K562 (cell line): ENCODE measurements at regions not wholly inside any gene's neighbourhood (a gene's known extent, or its start where the extent isn't known, plus 50 kb on each side); places are given as distances from the start of the nearest gene placed in this dataset.

Experiments used
- ATAC-seq: fragments of 200-7000 bp; cut with Tn5 transposase; 3 replicates; pipeline ENCODE4 v1.9.1; 2020; ENCODE audit warnings: moderate library complexity
- BruUV-seq: library from RNA; stranded (reverse); fragments of 400-500 nt; replicated peaks from 2 replicates; lab custom pipeline; 2021; lab: Mats Ljungman, UMichigan
- CTCF ChIA-PET: fragments of 300-600 bp; formaldehyde crosslinking; extraction: SDS; loops from one replicate; lab custom pipeline; 2021; ENCODE audit warnings: low intra/inter-chr PET ratio; lab: Yijun Ruan, JAX
- POLR2A ChIA-PET: fragments of 300-600, 350-650 bp; sonication (Branson Sonifier 250); formaldehyde crosslinking; extraction: SDS; loops from one replicate; lab custom pipeline; 2021; ENCODE audit warnings: antibody characterized with exemption, inconsistent platforms; lab: Yijun Ruan, JAX
- DNase-seq, 4 experiments: peaks; one replicate each; pipeline versions ENCODE4 v3.0.0 to v3.0.0-alpha.2; 2011 to 2018; ENCODE audit warnings: low spot score in 3 of 4, mixed read lengths in 3 of 4; ENCODE audit errors: extremely low read depth in 1 of 4
- FAIRE-seq: peaks from 2 replicates; lab custom pipeline; 2011; peaks lifted over from hg19 to GRCh38; lab: Jason Lieb, UNC
- H2AFZ ChIP-seq: 2 replicates; pipeline ENCODE4 v1.6.0; 2011; ENCODE audit warnings: low read depth, low read length, control low read depth, inconsistent platforms
- H3K27ac ChIP-seq: fragments of 200-600 bp; 3 replicates; pipeline ENCODE4 v1.8.0; 2011; ENCODE audit warnings: low read depth, mild to moderate bottlenecking, control low read depth, inconsistent platforms, low read length, moderate library complexity, mixed read lengths; ENCODE audit errors: extremely low read depth
- H3K27me3 ChIP-seq, 2 experiments: fragments of 300-600 bp in 1 of 2; 2 replicates in 1 of 2; 3 replicates in 1 of 2; pipeline versions ENCODE4 v1.6.0 to v1.8.0; 2011; ENCODE audit warnings: inconsistent platforms in 2 of 2, low read length in 2 of 2, mild to moderate bottlenecking in 1 of 2, mixed read lengths in 1 of 2, moderate library complexity in 1 of 2; ENCODE audit not compliant: control insufficient read depth in 2 of 2, insufficient read depth in 2 of 2
- H3K36me3 ChIP-seq: fragments of 300-600 bp; 3 replicates; pipeline ENCODE4 v1.8.0; 2011; ENCODE audit warnings: mild to moderate bottlenecking, low read length, inconsistent platforms; ENCODE audit not compliant: control insufficient read depth, insufficient read depth
- H3K4me1 ChIP-seq, 2 experiments: fragments of 200-600 bp in 1 of 2; replicated peaks in 1 of 2; 2 replicates in 1 of 2; 3 replicates in 1 of 2; pipeline versions ENCODE4 v1.5.1 to v1.8.0; 2011; ENCODE audit warnings: inconsistent platforms in 2 of 2, low read length in 2 of 2, mild to moderate bottlenecking in 1 of 2, mixed read lengths in 1 of 2, moderate library complexity in 1 of 2; ENCODE audit not compliant: control insufficient read depth in 2 of 2, insufficient read depth in 2 of 2
- H3K4me2 ChIP-seq: 2 replicates; pipeline ENCODE4 v1.6.1; 2011; ENCODE audit warnings: low read length, control low read depth, inconsistent platforms, mixed read lengths; ENCODE audit not compliant: insufficient read depth
- H3K4me3 ChIP-seq: fragments of 200-600 bp; sonication (generic), shearing (Covaris generic); 2 replicates; pipeline ENCODE4 v1.5.1; 2016; ENCODE audit warnings: control low read depth, inconsistent platforms
- H3K79me2 ChIP-seq: fragments of 200-600 bp; 3 replicates; pipeline ENCODE4 v1.8.0; 2011; ENCODE audit warnings: low read length, inconsistent platforms; ENCODE audit not compliant: control insufficient read depth, insufficient read depth
- H3K9ac ChIP-seq, 2 experiments: 2 replicates each; pipeline versions ENCODE4 v1.6.0 to v1.6.1; 2011; ENCODE audit warnings: low read depth in 2 of 2, low read length in 2 of 2, control low read depth in 1 of 2, inconsistent platforms in 1 of 2, mild to moderate bottlenecking in 1 of 2, mixed read lengths in 1 of 2; ENCODE audit not compliant: insufficient read depth in 1 of 2
- H3K9me1 ChIP-seq: one replicate; pipeline ENCODE4 v1.6.0; 2011; ENCODE audit warnings: inconsistent platforms, mild to moderate bottlenecking, low read length, moderate library complexity; ENCODE audit not compliant: control insufficient read depth, insufficient read depth
- H3K9me3 ChIP-seq: replicated peaks from 2 replicates; pipeline ENCODE4 v1.5.1; 2011; ENCODE audit warnings: low read depth, low read length, inconsistent platforms; ENCODE audit not compliant: control insufficient read depth, insufficient read depth
- H4K20me1 ChIP-seq: replicated peaks from 2 replicates; pipeline ENCODE4 v1.6.1; 2011; ENCODE audit warnings: low read length, inconsistent platforms, mixed read lengths; ENCODE audit not compliant: control insufficient read depth, insufficient read depth
- CSDE1 ChIP-seq, 2 experiments: fragments of 450-650 bp; IDR thresholded peaks; 2 replicates each; pipeline ENCODE4 v1.6.1; 2016; ENCODE audit warnings: mild to moderate bottlenecking in 1 of 2
- DNMT1 ChIP-seq: fragments of 450-650 bp; IDR thresholded peaks from 2 replicates; pipeline ENCODE4 v1.6.1; 2016; ENCODE audit warnings: antibody characterized with exemption, mild to moderate bottlenecking
- HMG20A ChIP-seq: fragments of 450-650 bp; formaldehyde crosslinking; conservative IDR thresholded peaks from 2 replicates; pipeline ENCODE4 v1.4.0; 2020; ENCODE audit warnings: mild to moderate bottlenecking, mixed read lengths
- IRF2 ChIP-seq: sonication (generic); formaldehyde crosslinking; IDR thresholded peaks from 2 replicates; pipeline ENCODE4 v1.8.1; 2022; ENCODE audit warnings: mild to moderate bottlenecking, missing genetic modification reagents
- MEF2D ChIP-seq: conservative IDR thresholded peaks from 2 replicates; pipeline ENCODE4 v1.6.1; 2016; ENCODE audit warnings: low read depth, missing genetic modification characterization, missing compliant biosample characterization
- NCOA2 ChIP-seq, 2 experiments: fragments of 450-650 bp; IDR thresholded peaks; 2 replicates each; pipeline ENCODE4 v1.6.1; 2018; ENCODE audit warnings: mild to moderate bottlenecking in 2 of 2, moderate library complexity in 1 of 2; ENCODE audit not compliant: partially characterized antibody in 2 of 2
- PHF8 ChIP-seq: fragments of 200-600 bp; sonication (generic); IDR thresholded peaks from 2 replicates; pipeline ENCODE4 v1.6.1; 2012; ENCODE audit warnings: mixed run types, mild to moderate bottlenecking, inconsistent platforms, low read length, moderate library complexity, borderline replicate concordance
- RBM39 ChIP-seq: fragments of 200-400 bp; formaldehyde crosslinking; optimal IDR thresholded peaks from 2 replicates; pipeline ENCODE3; 2018; ENCODE audit warnings: low read depth, low read length
- TAL1 ChIP-seq: fragments of 450-650 bp; IDR thresholded peaks from 2 replicates; pipeline ENCODE4 v1.6.1; 2016; ENCODE audit warnings: mild to moderate bottlenecking
- VEZF1 ChIP-seq: fragments of 200-800 bp; sonication (Bioruptor generic); IDR thresholded peaks from 2 replicates; pipeline ENCODE4 v1.6.1; 2017; ENCODE audit warnings: missing genetic modification characterization, missing compliant biosample characterization
- ZNF146 ChIP-seq: IDR thresholded peaks from one replicate; pipeline ENCODE4 v1.6.1; 2018; ENCODE audit warnings: missing compliant biosample characterization; ENCODE audit not compliant: unreplicated experiment
- ZNF644 ChIP-seq: fragments of 200-800 bp; sonication (Bioruptor generic); IDR thresholded peaks from 2 replicates; pipeline ENCODE4 v1.6.1; 2016; ENCODE audit warnings: low read depth, missing genetic modification characterization, missing compliant biosample characterization
- WGBS: fragments of 100-300 bp; shearing (Covaris generic); methylation state at CpG from one replicate; pipeline ENCODE4 v1.1.6; 2016; ENCODE audit warnings: low coverage, mixed read lengths; ENCODE audit not compliant: insufficient coverage; ENCODE audit errors: missing lambda C conversion rate; 5-methylcytosine and 5-hydroxymethylcytosine counted together
- in situ Hi-C: fragments of 300-500 bp; cut with MboI; formaldehyde crosslinking; loops from 4 replicates; pipeline ENCODE4 v1.15.0; 2018; ENCODE audit warnings: inconsistent platforms, mixed read lengths
- intact Hi-C: fragments of 100-400 bp; cut with micrococcal nuclease; formaldehyde crosslinking; loops from 2 replicates; pipeline ENCODE4 v1.14.2; 2022
- TF ChIP-seq, protein P1 (sequence below): fragments of 250-450 bp; sonication (Bioruptor Pico); IDR thresholded peaks from 2 replicates; pipeline ENCODE4 v1.8.0; 2022; ENCODE audit warnings: moderate library complexity, mild to moderate bottlenecking, inconsistent platforms
- TF ChIP-seq, protein P2 (sequence below): fragments of 250-450 bp; sonication (Bioruptor Pico); IDR thresholded peaks from 2 replicates; pipeline ENCODE4 v1.5.0; 2021; ENCODE audit warnings: mild to moderate bottlenecking, borderline replicate concordance

DNA sequence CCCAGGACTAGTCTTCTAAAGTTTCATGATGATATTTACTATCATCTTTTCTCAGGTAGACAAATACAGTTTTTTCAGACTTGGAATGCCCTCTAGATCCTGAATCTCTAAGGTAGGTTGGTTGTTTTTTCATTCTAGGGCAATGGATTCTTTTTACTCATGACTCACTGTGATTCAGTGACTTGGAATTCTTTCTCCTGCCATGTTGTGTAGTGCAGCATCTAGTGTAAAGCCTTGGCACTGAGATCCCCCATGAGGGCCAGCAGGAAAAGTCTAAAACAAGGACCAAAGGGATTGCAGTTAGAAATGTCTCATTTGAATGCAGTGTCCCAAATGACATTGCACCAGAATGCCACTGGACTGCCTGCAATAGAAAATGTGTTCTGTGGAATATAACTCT lies 430.4 kb downstream of the NEBL start:
- Histone ChIP-seq H3K9me1 (no peaks in the 10 kb centered on the region), H3K79me2 (no peaks in the 10 kb centered on the region), H3K27ac (no peak overlapping the region), H3K4me3 (no peak overlapping the region), H3K4me1 (no peaks in the 10 kb centered on the region), H3K27me3 (no peaks in the 10 kb centered on the region), H3K9me3 (no peaks in the 10 kb centered on the region), H4K20me1 (no peaks in the 10 kb centered on the region), H2AFZ (no peak overlapping the region), H3K9ac (no peak overlapping the region), H3K4me2 (no peak overlapping the region), H3K36me3 (no peaks in the 10 kb centered on the region)
- no peak for TF ChIP-seq ZNF146 (CRISPR knock-in tag)
- no TSS peak for BruUV-seq
- ATAC-seq (no peak), DNase-seq (no peak), FAIRE-seq (no peak)
- ChIA-PET POLR2A (no interaction called here), CTCF (no interaction called here)
- in situ Hi-C loops (no loop called here), intact Hi-C loops (no loop called here)

- DNase-seq (no peak), ATAC-seq (no peak), FAIRE-seq (no peak)
- 5% methylated on average over 2 of the region's 2 CpGs for WGBS
- Histone ChIP-seq H3K4me3 (no peak overlapping the region), H3K9ac (no peak overlapping the region), H4K20me1 (no peaks in the 10 kb centered on the region), H3K9me1 (no peaks in the 10 kb centered on the region), H3K79me2 (no peaks in the 10 kb centered on the region), H3K27ac (no peak overlapping the region), H3K27me3 (no peaks in the 10 kb centered on the region), H3K4me1 (no peaks in the 10 kb centered on the region), H2AFZ (no peak overlapping the region), H3K36me3 (no peaks in the 10 kb centered on the region), H3K9me3 (no peaks in the 10 kb centered on the region; the same call in 1 of the 2 replicates), H3K4me2 (no peak overlapping the region)
- ChIA-PET CTCF (no interaction called here), POLR2A (interaction anchor here (0.6 kb wide), 1 partner anchor 887 kb away, joined by 4 read pairs; no protein-coding TSS in a partner anchor)
- intact Hi-C loops (no loop called here), in situ Hi-C loops (no loop called here)
- no TSS peak for BruUV-seq
- TF ChIP-seq VEZF1 (no peak), ZNF644 (tag) (no peak), CSDE1 (IDR thresholded peaks at IDR 0.05) (no peak), NCOA2 (IDR thresholded peaks at IDR 0.05; ENCODE audit: partially characterized antibody in 2 of 2) (no peak), HMG20A (no peak), TAL1 (no peak), DNMT1 (no peak), MEF2D (tag) (no peak), PHF8 (no peak), RBM39 (no peak), IRF2 (CRISPR knock-in tag) (no peak)
- TF ChIP-seq, protein P1, sequence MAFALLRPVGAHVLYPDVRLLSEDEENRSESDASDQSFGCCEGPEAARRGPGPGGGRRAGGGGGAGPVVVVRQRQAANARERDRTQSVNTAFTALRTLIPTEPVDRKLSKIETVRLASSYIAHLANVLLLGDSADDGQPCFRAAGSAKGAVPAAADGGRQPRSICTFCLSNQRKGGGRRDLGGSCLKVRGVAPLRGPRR (CRISPR knock-in tag) = no peak
- TF ChIP-seq, protein P2, sequence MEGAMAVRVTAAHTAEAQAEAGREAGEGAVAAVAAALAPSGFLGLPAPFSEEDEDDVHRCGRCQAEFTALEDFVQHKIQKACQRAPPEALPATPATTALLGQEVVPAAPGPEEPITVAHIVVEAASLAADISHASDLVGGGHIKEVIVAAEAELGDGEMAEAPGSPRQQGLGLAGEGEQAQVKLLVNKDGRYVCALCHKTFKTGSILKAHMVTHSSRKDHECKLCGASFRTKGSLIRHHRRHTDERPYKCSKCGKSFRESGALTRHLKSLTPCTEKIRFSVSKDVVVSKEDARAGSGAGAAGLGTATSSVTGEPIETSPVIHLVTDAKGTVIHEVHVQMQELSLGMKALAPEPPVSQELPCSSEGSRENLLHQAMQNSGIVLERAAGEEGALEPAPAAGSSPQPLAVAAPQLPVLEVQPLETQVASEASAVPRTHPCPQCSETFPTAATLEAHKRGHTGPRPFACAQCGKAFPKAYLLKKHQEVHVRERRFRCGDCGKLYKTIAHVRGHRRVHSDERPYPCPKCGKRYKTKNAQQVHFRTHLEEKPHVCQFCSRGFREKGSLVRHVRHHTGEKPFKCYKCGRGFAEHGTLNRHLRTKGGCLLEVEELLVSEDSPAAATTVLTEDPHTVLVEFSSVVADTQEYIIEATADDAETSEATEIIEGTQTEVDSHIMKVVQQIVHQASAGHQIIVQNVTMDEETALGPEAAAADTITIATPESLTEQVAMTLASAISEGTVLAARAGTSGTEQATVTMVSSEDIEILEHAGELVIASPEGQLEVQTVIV (CRISPR knock-in tag) = no peak
Measured at GRCh38 chr10:20457649-20458048, 439.5 kb downstream of the NEBL start.
